HEK293T (cell line): ENCODE measurements at regions not wholly inside any gene's neighbourhood (a gene's known extent, or its start where the extent isn't known, plus 50 kb on each side); places are given as distances from the start of the nearest gene placed in this dataset.
A peak's percentile ranks its signal among the peaks of the same experiment; 100 is the strongest.

Experiments used
- CTCF ChIA-PET: fragments of 350-600 bp; formaldehyde crosslinking; extraction: SDS; loops from one replicate; lab custom pipeline; 2021; ENCODE audit warnings: antibody characterized with exemption, inconsistent platforms; lab: Yijun Ruan, JAX
- POLR2A ChIA-PET: fragments of 350-600 bp; formaldehyde crosslinking; extraction: SDS; loops from one replicate; lab custom pipeline; 2020; ENCODE audit warnings: antibody characterized with exemption, inconsistent platforms; lab: Yijun Ruan, JAX
- DNase-seq: peaks from one replicate; pipeline ENCODE4 v3.0.0; 2012; ENCODE audit warnings: mixed read lengths; ENCODE audit errors: extremely low spot score
- ARNT ChIP-seq: fragments of 450-650 bp; IDR thresholded peaks from 2 replicates; pipeline ENCODE4 v1.6.1; 2017; ENCODE audit warnings: mild to moderate bottlenecking
- BHLHE40 ChIP-seq: fragments of 450-650 bp; IDR thresholded peaks from 2 replicates; pipeline ENCODE4 v1.6.1; 2016; ENCODE audit warnings: mild to moderate bottlenecking, moderate library complexity, borderline replicate concordance
- CTBP1 ChIP-seq: fragments of 450-650 bp; IDR thresholded peaks from 2 replicates; pipeline ENCODE4 v1.6.1; 2016; ENCODE audit warnings: borderline replicate concordance
- ELF4 ChIP-seq: fragments of 450-650 bp; IDR thresholded peaks from 2 replicates; pipeline ENCODE4 v1.6.1; 2017; ENCODE audit warnings: antibody characterized with exemption
- FOXA1 ChIP-seq: fragments of 450-650 bp; IDR thresholded peaks from 2 replicates; pipeline ENCODE4 v1.6.1; 2016; ENCODE audit warnings: mild to moderate bottlenecking
- FOXK2 ChIP-seq: fragments of 450-650 bp; IDR thresholded peaks from 2 replicates; pipeline ENCODE4 v1.6.1; 2016; ENCODE audit warnings: mild to moderate bottlenecking
- FOXM1 ChIP-seq: fragments of 450-650 bp; IDR thresholded peaks from 2 replicates; pipeline ENCODE4 v1.6.1; 2017; ENCODE audit warnings: mild to moderate bottlenecking, borderline replicate concordance
- HDGF ChIP-seq: fragments of 450-650 bp; IDR thresholded peaks from 2 replicates; pipeline ENCODE4 v1.6.1; 2017; ENCODE audit warnings: antibody characterized with exemption, borderline replicate concordance
- L3MBTL2 ChIP-seq: fragments of 450-650 bp; conservative IDR thresholded peaks from 2 replicates; pipeline ENCODE4 v1.6.1; 2016; ENCODE audit warnings: mild to moderate bottlenecking
- LEF1 ChIP-seq: fragments of 450-650 bp; IDR thresholded peaks from 2 replicates; pipeline ENCODE4 v1.6.1; 2017; ENCODE audit warnings: mild to moderate bottlenecking, borderline replicate concordance
- NFRKB ChIP-seq: fragments of 450-650 bp; IDR thresholded peaks from 2 replicates; pipeline ENCODE4 v1.6.1; 2016; ENCODE audit warnings: mild to moderate bottlenecking, moderate library complexity
- SP1 ChIP-seq: fragments of 450-650 bp; IDR thresholded peaks from 2 replicates; pipeline ENCODE4 v1.6.1; 2017
- SUZ12 ChIP-seq: fragments of 450-650 bp; IDR thresholded peaks from 2 replicates; pipeline ENCODE4 v1.6.1; 2016; ENCODE audit warnings: mild to moderate bottlenecking
- TARDBP ChIP-seq: fragments of 450-650 bp; IDR thresholded peaks from 2 replicates; pipeline ENCODE4 v1.6.1; 2016
- ZNF384 ChIP-seq: fragments of 450-650 bp; IDR thresholded peaks from 2 replicates; pipeline ENCODE4 v1.6.1; 2016
- TF ChIP-seq, protein P1 (sequence below): fragments of 450-650 bp; IDR thresholded peaks from 2 replicates; pipeline ENCODE4 v1.6.1; 2016

- POLR2A ChIA-PET: no interaction called here
- TF ChIP-seq NFRKB (no peak), CTBP1 (peak; percentile 32; the same call in 1 of the 2 replicates)
- TF ChIP-seq, protein P1, sequence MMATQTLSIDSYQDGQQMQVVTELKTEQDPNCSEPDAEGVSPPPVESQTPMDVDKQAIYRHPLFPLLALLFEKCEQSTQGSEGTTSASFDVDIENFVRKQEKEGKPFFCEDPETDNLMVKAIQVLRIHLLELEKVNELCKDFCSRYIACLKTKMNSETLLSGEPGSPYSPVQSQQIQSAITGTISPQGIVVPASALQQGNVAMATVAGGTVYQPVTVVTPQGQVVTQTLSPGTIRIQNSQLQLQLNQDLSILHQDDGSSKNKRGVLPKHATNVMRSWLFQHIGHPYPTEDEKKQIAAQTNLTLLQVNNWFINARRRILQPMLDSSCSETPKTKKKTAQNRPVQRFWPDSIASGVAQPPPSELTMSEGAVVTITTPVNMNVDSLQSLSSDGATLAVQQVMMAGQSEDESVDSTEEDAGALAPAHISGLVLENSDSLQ: peak; percentile 92
- no peak for DNase-seq
- CTCF ChIA-PET: no interaction called here
These were observed 373.1 kb upstream of the MIR17HG start for GRCh38 chr13:90974249-90974975.

DNA sequence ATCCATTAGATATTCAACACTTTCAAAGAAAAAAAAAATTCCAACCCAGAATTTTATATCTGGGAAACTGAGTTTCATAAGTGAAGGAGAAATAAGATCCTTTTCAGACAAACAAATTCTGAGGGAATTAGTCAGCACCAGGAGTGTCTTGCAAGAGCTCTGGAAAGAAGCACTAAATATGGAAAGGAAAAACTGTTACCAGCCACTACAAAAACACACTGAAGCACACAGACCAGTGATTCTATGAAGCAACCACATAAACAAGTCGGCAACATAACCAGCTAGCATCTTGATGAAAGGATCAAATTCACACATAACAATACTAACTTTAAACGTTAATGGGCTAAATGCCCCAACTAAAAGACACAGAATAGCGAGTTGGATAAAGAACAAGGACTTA lies 368.4 kb upstream of the MIR17HG start:
- DNase-seq: no peak
- CTCF ChIA-PET: no interaction called here
- POLR2A ChIA-PET: no interaction called here
- TF ChIP-seq ARNT (no peak), SP1 (no peak), NFRKB (no peak), ZNF384 (no peak), L3MBTL2 (no peak), ELF4 (no peak), CTBP1 (no peak), TARDBP (no peak), FOXA1 (no peak), HDGF (no peak), LEF1 (no peak), FOXM1 (no peak), BHLHE40 (no peak), SUZ12 (no peak), FOXK2 (no peak)
- TF ChIP-seq, protein P1: no peak

DNA sequence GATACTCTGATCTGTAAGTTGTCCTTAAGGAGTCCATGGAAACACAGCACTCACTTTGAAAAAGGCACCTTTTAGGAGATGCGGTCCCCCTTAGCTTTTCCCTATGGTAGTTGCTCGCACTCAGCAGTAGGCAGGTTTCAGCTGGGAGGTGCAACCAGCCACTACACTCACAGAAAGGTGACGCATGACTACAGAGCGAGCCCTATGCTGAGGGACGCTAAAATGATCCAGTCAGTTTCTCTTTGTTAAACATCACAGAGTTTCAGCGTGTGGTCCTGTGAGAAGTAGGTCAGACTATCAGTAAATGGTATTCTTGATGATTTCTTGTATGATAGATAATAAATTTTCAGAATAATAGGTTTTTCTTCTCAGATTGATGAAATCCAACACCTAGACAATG lies 362.7 kb upstream of the MIR17HG start:
- TF ChIP-seq ELF4: no peak
- TF ChIP-seq BHLHE40: no peak
- TF ChIP-seq LEF1: no peak
- TF ChIP-seq NFRKB: no peak
- TF ChIP-seq SP1: no peak
- no peak for TF ChIP-seq HDGF
- TF ChIP-seq ZNF384: no peak
- TF ChIP-seq TARDBP: no peak
- TF ChIP-seq FOXM1: no peak
- TF ChIP-seq FOXK2: no peak
- TF ChIP-seq, protein P1: no peak
- no peak for TF ChIP-seq L3MBTL2
- TF ChIP-seq FOXA1: no peak
- TF ChIP-seq CTBP1: no peak
- TF ChIP-seq SUZ12: no peak
- TF ChIP-seq ARNT: no peak
- POLR2A ChIA-PET: no interaction called here
- CTCF ChIA-PET: no interaction called here
- DNase-seq: no peak

DNA sequence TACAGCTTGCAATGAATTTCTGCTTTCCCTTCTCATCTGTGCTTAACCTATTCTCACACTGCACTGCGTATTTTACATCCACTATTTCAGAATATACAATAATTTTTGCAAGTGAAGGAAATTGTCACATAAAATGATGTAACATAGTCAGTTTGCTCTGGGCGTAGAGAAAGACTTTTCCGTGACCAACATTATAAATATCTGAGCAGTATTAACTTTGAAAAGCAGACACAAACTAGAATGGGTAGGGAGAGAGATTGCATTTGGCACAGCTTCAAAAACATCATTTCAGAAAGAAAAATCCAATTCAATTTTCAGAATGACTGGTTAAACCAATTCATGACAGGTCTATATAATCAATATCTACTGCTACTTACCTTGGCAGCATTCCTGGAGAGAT lies 352.5 kb upstream of the MIR17HG start:
- CTCF ChIA-PET: no interaction called here
- TF ChIP-seq, protein P1: no peak
- TF ChIP-seq L3MBTL2 (no peak), FOXA1 (no peak), BHLHE40 (no peak), ELF4 (no peak), NFRKB (no peak), SP1 (no peak), SUZ12 (no peak), LEF1 (no peak), ARNT (no peak), FOXK2 (no peak), FOXM1 (no peak), ZNF384 (no peak), TARDBP (no peak)
- no peak for DNase-seq
- POLR2A ChIA-PET: no interaction called here

- ChIA-PET CTCF (no interaction called here), POLR2A (no interaction called here)
- no peak for DNase-seq
- TF ChIP-seq, protein P1: no peak
- TF ChIP-seq HDGF (no peak), ZNF384 (no peak), SP1 (no peak), FOXM1 (no peak), FOXK2 (no peak), NFRKB (no peak), LEF1 (no peak), ELF4 (no peak), ARNT (no peak), SUZ12 (no peak), FOXA1 (no peak), TARDBP (no peak), CTBP1 (no peak), L3MBTL2 (no peak), BHLHE40 (no peak)
These were observed 351.9 kb upstream of the MIR17HG start for GRCh38 chr13:90995614-90996013.
